Natural killer cell (primary cell): ENCODE measurements at regions not wholly inside any gene's neighbourhood (a gene's known extent, or its start where the extent isn't known, plus 50 kb on each side); places are given as distances from the start of the nearest gene placed in this dataset.

Experiments used
- ATAC-seq, 3 donors: fragments of 150-1000 bp in 2 of 3; fragments of 200-7000 bp in 1 of 3; cut with Tn5 transposase; 1 replicate in 1 of 3; 2 replicates in 2 of 3; pipeline ENCODE4 v1.10.0; 2021; ENCODE audit warnings: mild to moderate bottlenecking in 2 of 3, moderate library complexity in 2 of 3
- DNase-seq, 2 donors: peaks; one replicate each; pipeline versions ENCODE4 v3.0.0 to v3.0.0-alpha.2; 2013 to 2021; ENCODE audit warnings: mixed read lengths in 1 of 2
- H3K27ac ChIP-seq: one replicate; pipeline ENCODE4 v1.5.1; 2013; ENCODE audit warnings: mild to moderate bottlenecking, low read length
- H3K27me3 ChIP-seq: one replicate; pipeline ENCODE4 v1.6.1; 2013; ENCODE audit warnings: low read length; ENCODE audit not compliant: control insufficient read depth, insufficient read depth
- H3K36me3 ChIP-seq: one replicate; pipeline ENCODE4 v1.6.1; 2013; ENCODE audit warnings: low read length; ENCODE audit not compliant: control insufficient read depth, insufficient read depth
- H3K4me1 ChIP-seq: one replicate; pipeline ENCODE4 v1.6.1; 2013; ENCODE audit warnings: low read length; ENCODE audit not compliant: control insufficient read depth, insufficient read depth
- H3K4me3 ChIP-seq: one replicate; pipeline ENCODE4 v1.5.1; 2013; ENCODE audit warnings: low read length
- H3K9me3 ChIP-seq: one replicate; pipeline ENCODE4 v1.6.1; 2013; ENCODE audit warnings: low read length; ENCODE audit not compliant: control insufficient read depth, insufficient read depth
- H3K27ac Mint-ChIP-seq, 2 donors: one replicate each; pipeline ENCODE4 v1.8.0; 2022; ENCODE audit warnings: mild to moderate bottlenecking in 2 of 2, mixed read lengths in 2 of 2, moderate library complexity in 1 of 2
- H3K27me3 Mint-ChIP-seq, 2 donors: one replicate each; pipeline ENCODE4 v1.8.0; 2022; ENCODE audit warnings: low read depth in 2 of 2, mixed read lengths in 2 of 2
- H3K36me3 Mint-ChIP-seq: one replicate; pipeline ENCODE4 v1.8.0; 2022; ENCODE audit warnings: mixed read lengths
- H3K4me1 Mint-ChIP-seq, 2 donors: one replicate each; pipeline ENCODE4 v1.8.0; 2022; ENCODE audit warnings: mixed read lengths in 2 of 2
- H3K4me3 Mint-ChIP-seq: one replicate; pipeline ENCODE4 v1.8.0; 2022; ENCODE audit warnings: mild to moderate bottlenecking, moderate library complexity, mixed read lengths
- H3K9me3 Mint-ChIP-seq, 2 donors: one replicate each; pipeline ENCODE4 v1.8.0; 2022; ENCODE audit warnings: mixed read lengths in 2 of 2
- CTCF ChIP-seq: fragments of 200-600 bp; IDR thresholded peaks from one replicate; pipeline ENCODE4 v1.8.0; 2022; ENCODE audit warnings: antibody characterized with exemption
- WGBS: methylation state at CpG from one replicate; pipeline ENCODE4 v1.1.7; 2013; ENCODE audit warnings: missing lambda C conversion rate; ENCODE audit not compliant: insufficient coverage; 5-methylcytosine and 5-hydroxymethylcytosine counted together
- intact Hi-C: fragments of 100-400 bp; cut with micrococcal nuclease; formaldehyde crosslinking; loops from one replicate; pipeline ENCODE4 v1.14.2; 2022

GRCh38 chr7:25944777-25945515, 207.1 kb upstream of the NFE2L3 start:
- no peak for TF ChIP-seq CTCF
- Histone ChIP-seq H3K27ac (no peak overlapping the region), H3K4me1 (peaks cover 6% of the 10 kb centered on the region), H3K9me3 (no peaks in the 10 kb centered on the region), H3K36me3 (no peaks in the 10 kb centered on the region), H3K4me3 (no peak overlapping the region), H3K27me3 (peaks cover 11% of the 10 kb centered on the region)
- no peak overlapping the region for H3K27ac Mint-ChIP-seq
- no peaks in the 10 kb centered on the region for H3K9me3 Mint-ChIP-seq
- H3K36me3 Mint-ChIP-seq = no peaks in the 10 kb centered on the region
- DNase-seq = no peak
- H3K4me1 Mint-ChIP-seq = peaks cover 8 to 10% of the 10 kb centered on the region in 2 donors
- no peak overlapping the region for H3K4me3 Mint-ChIP-seq
- WGBS = 88% methylated on average over 7 of the region's 8 CpGs
- peaks cover 40 to 61% of the 10 kb centered on the region in 2 donors for H3K27me3 Mint-ChIP-seq
- ATAC-seq = no peak
- intact Hi-C loops = no loop called here

GRCh38 chr7:25945608-25946007, 206.4 kb upstream of the NFE2L3 start:
- H3K36me3 Mint-ChIP-seq = no peaks in the 10 kb centered on the region
- DNase-seq = no peak
- Histone ChIP-seq H3K4me3 (no peak overlapping the region), H3K27me3 (peaks cover 17% of the 10 kb centered on the region), H3K27ac (no peak overlapping the region), H3K36me3 (no peaks in the 10 kb centered on the region), H3K9me3 (no peaks in the 10 kb centered on the region), H3K4me1 (peaks cover 13% of the 10 kb centered on the region)
- H3K27me3 Mint-ChIP-seq = peaks cover 40 to 55% of the 10 kb centered on the region in 2 donors
- no peak overlapping the region for H3K4me3 Mint-ChIP-seq
- peaks cover 12 to 16% of the 10 kb centered on the region in 2 donors for H3K4me1 Mint-ChIP-seq
- no peak for TF ChIP-seq CTCF
- intact Hi-C loops = no loop called here
- no peak for ATAC-seq
- H3K27ac Mint-ChIP-seq = no peak overlapping the region
- no peaks in the 10 kb centered on the region for H3K9me3 Mint-ChIP-seq

- DNase-seq (no peak), ATAC-seq (no peak)
- Histone ChIP-seq H3K27me3 (peaks cover 17% of the 10 kb centered on the region), H3K9me3 (no peaks in the 10 kb centered on the region), H3K4me3 (no peak overlapping the region), H3K27ac (no peak overlapping the region), H3K4me1 (peaks cover 14% of the 10 kb centered on the region), H3K36me3 (no peaks in the 10 kb centered on the region)
- no peak overlapping the region for H3K4me3 Mint-ChIP-seq
- WGBS = 93% methylated on average over 3 of the region's 4 CpGs
- no peak overlapping the region for H3K27ac Mint-ChIP-seq
- intact Hi-C loops = no loop called here
- H3K4me1 Mint-ChIP-seq = peaks cover 12 to 21% of the 10 kb centered on the region in 2 donors
- no peaks in the 10 kb centered on the region for H3K9me3 Mint-ChIP-seq
- peaks cover 40 to 50% of the 10 kb centered on the region in 2 donors for H3K27me3 Mint-ChIP-seq
- no peak for TF ChIP-seq CTCF
- no peaks in the 10 kb centered on the region for H3K36me3 Mint-ChIP-seq
Observed at GRCh38 chr7:25946181-25946580, 205.8 kb upstream of the NFE2L3 start.
